Adrenal gland (tissue), 9 donors: ENCODE measurements at regions not wholly inside any gene's neighbourhood (a gene's known extent, or its start where the extent isn't known, plus 50 kb on each side); places are given as distances from the start of the nearest gene placed in this dataset.
A peak's percentile ranks its signal among the peaks of the same experiment; 100 is the strongest.

Experiments used
- DNase-seq, 7 donors: peaks; one replicate each; pipeline ENCODE4 v3.0.0-alpha.2; 2019 to 2020
- H3K27ac ChIP-seq, 5 donors: fragments of 200-600 bp; sonication (generic) in 4 of 5; 1 replicate in 3 of 5; 2 replicates in 2 of 5; pipeline versions ENCODE4 v1.5.1 to v1.8.0; 2016 to 2020; ENCODE audit warnings: mild to moderate bottlenecking in 1 of 5
- H3K27me3 ChIP-seq: fragments of 200-600 bp; 2 replicates; pipeline ENCODE4 v1.8.0; 2021
- H3K36me3 ChIP-seq, 2 donors: fragments of 200-600 bp; replicated peaks in 1 of 2; 1 replicate in 1 of 2; 2 replicates in 1 of 2; pipeline versions ENCODE4 v1.5.1 to v1.8.0; 2018 to 2022
- H3K4me1 ChIP-seq, 2 donors: fragments of 200-600 bp; replicated peaks in 1 of 2; 1 replicate in 1 of 2; 2 replicates in 1 of 2; pipeline versions ENCODE4 v1.5.1 to v1.8.0; 2018 to 2021
- H3K4me3 ChIP-seq, 4 donors: fragments of 200-600 bp; sonication (generic) in 3 of 4; one replicate each; pipeline ENCODE4 v1.5.1; 2016 to 2018
- H3K9me3 ChIP-seq, 3 donors: fragments of 200-600 bp; sonication (generic) in 1 of 3; replicated peaks in 1 of 3; 1 replicate in 2 of 3; 2 replicates in 1 of 3; pipeline versions ENCODE4 v1.5.1 to v1.8.0; 2016 to 2021
- CTCF ChIP-seq, 6 experiments: fragments of 450-650 bp in 4 of 6; fragments of 200-600 bp in 2 of 6; sonication (generic) in 1 of 6; IDR thresholded peaks; 1 replicate in 5 of 6; 2 replicates in 1 of 6; pipeline versions ENCODE4 v1.5.1 to v1.8.0; 2016 to 2021; ENCODE audit warnings: antibody characterized with exemption in 6 of 6, mild to moderate bottlenecking in 2 of 6, moderate library complexity in 1 of 6
- POLR2A ChIP-seq, 2 donors: fragments of 450-650 bp; IDR thresholded peaks; one replicate each; pipeline ENCODE4 v1.6.1; 2017; ENCODE audit warnings: antibody characterized with exemption in 2 of 2, mild to moderate bottlenecking in 2 of 2, moderate library complexity in 1 of 2
- WGBS, 4 donors: extraction: QIAGEN DNeasy Blood & Tissue Kit in 2 of 4; methylation state at CpG; one replicate each; pipeline versions ENCODE4 v1.1.5 to v1.1.7; 2013 to 2017; 5-methylcytosine and 5-hydroxymethylcytosine counted together
- intact Hi-C, 2 donors: fragments of 100-400 bp; cut with DNase I; formaldehyde crosslinking; loops; one replicate each; pipeline versions ENCODE4 v1.14.1 to v1.15.0; 2022 to 2023
- donor health status: healthy with polysubstance abuse.
- donor health status: Bipolar disorder and iron deficiency.
- donor health status: DM: yes; HTN: yes; CAD: no.
- donor health status: DM: no; HTN: no; CAD: no.
- donor health status: DM: no; HTN: no; CAD: no.

DNA sequence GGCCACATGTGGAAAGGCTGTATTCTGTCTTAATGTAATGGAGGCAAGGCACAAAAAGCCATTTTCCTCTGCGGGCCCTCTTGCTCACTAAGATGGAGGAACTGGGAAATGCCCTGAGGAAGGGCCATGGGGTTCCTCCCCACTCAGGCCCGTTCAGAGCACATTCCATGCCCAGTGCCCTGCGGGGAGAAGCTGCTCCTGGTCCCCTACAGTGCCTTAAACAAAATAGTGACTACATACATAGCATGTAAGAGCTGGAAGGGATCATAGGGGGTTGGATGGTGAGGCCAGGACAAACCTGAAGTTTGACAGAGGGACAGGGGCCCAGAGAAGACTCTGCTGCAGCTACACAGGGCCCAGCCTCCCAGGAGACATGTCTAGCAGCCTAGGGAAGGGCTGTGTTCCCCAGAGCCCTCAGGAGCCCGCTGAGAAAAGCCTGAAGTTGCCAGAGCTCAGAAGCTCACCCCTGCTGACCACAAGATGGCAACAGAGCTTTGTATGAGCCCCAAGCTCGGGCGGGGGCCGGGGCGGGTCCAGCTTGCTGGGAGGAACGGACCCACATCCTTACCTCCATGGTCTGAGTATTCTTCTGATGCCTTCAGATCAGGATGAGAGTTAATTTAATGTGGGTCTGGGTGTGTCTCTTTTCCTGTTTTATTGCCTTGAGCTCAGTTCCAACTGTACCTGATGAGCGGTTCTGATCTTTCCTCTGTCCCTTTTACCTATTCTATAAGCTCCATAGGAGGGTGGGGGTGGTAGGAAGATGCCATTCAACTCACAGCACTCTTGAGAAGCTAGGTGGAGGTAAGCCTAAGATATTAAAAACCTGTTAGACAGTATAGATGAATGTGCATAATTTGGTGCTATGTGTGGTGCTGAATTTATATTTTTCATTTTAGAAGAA is 242.9 kb downstream of the CDC5L start:
- TF ChIP-seq POLR2A (IDR thresholded peaks at IDR 0.05), result no peak
- TF ChIP-seq CTCF (IDR thresholded peaks at IDR 0.05), result peak in 4 of 6 experiments; percentile 33 to 49 (median 45)
- H3K27me3 ChIP-seq, result peaks cover 3% of the 10 kb centered on the region
- intact Hi-C loops, result loop anchor here in 1 of 2 donors (10.0 kb wide), 1 partner anchor 156 kb away; no protein-coding TSS in a partner anchor
- no peaks in the 10 kb centered on the region for H3K9me3 ChIP-seq
- no peaks in the 10 kb centered on the region for H3K36me3 ChIP-seq
- WGBS, 4 donors, result 39 to 49% (median 45%) methylated on average over 7 to 10 of the region's 10 CpGs
- no peak overlapping the region for H3K4me3 ChIP-seq
- no peak overlapping the region for H3K27ac ChIP-seq
- H3K4me1 ChIP-seq, result peaks cover 0 to 2% of the 10 kb centered on the region in 2 donors
- peak in 4 of 7 donors; percentile 19 to 38 (median 36) for DNase-seq

DNA sequence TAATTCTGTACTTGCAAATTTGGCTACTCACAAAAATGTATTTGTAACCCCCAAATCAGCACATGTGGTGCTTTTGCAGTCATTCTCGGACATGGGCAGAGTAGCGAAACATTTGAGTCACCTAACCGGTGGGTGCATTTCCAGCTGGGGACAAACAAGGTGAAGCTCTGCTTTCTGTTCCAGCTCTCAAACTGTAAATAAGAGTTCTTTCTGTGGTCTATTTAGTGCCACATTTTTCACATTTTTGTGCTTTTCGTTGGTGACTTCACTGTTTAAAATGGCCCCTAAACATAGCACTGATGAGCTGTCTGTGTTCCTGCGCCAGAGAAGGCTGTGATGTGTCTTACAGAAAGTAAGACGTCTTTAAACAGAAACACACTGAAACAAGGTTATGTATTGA is 244.5 kb downstream of the CDC5L start:
- Histone ChIP-seq H3K27ac (no peak overlapping the region), H3K4me3 (no peak overlapping the region), H3K27me3 (peaks cover 13% of the 10 kb centered on the region), H3K36me3 (no peaks in the 10 kb centered on the region), H3K9me3 (no peaks in the 10 kb centered on the region), H3K4me1 (peaks cover 0 to 2% of the 10 kb centered on the region in 2 donors)
- intact Hi-C loops, result loop anchor here in 1 of 2 donors (10.0 kb wide), 1 partner anchor 157 kb away; no protein-coding TSS in a partner anchor
- no peak for DNase-seq
- WGBS, 4 donors, result 81 to 83% (median 82%) methylated on average over 6 of the region's 6 CpGs
- TF ChIP-seq CTCF (IDR thresholded peaks at IDR 0.05) (no peak), POLR2A (IDR thresholded peaks at IDR 0.05) (no peak)

DNA sequence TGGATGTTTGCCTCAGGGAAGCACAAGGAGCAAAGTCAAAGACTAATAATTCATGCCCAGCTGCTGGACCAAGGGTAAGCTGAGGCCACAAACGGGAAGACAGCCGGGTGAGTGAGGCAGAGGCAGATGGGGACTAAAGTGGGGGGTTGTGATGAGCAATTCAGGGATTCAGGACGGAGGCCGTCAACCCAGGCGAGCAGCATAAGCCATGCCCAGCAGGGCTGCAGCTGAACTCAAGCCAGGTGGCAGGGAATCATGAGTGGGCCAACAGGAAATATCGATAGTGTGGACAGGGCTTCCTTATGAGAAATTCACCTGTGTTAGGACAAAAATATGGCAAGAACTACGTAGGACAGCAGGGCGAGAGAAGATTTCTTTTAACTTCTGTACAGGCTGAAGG is 246.8 kb downstream of the CDC5L start:
- H3K4me3 ChIP-seq, result no peak overlapping the region
- intact Hi-C loops, result loop anchor here in 1 of 2 donors (10.0 kb wide), 1 partner anchor 160 kb away; no protein-coding TSS in a partner anchor
- H3K36me3 ChIP-seq, result no peaks in the 10 kb centered on the region
- no peak for DNase-seq
- 83 to 89% (median 86%) methylated on average over 8 of the region's 8 CpGs for WGBS, 4 donors
- H3K9me3 ChIP-seq, result no peaks in the 10 kb centered on the region
- peaks cover 0 to 2% of the 10 kb centered on the region in 2 donors for H3K4me1 ChIP-seq
- peaks cover 13% of the 10 kb centered on the region for H3K27me3 ChIP-seq
- H3K27ac ChIP-seq, result no peak overlapping the region
- TF ChIP-seq POLR2A (IDR thresholded peaks at IDR 0.05) (no peak), CTCF (IDR thresholded peaks at IDR 0.05) (no peak)

- DNase-seq, result no peak
- Histone ChIP-seq H3K36me3 (no peaks in the 10 kb centered on the region), H3K4me1 (no peaks in the 10 kb centered on the region), H3K9me3 (no peaks in the 10 kb centered on the region), H3K4me3 (no peak overlapping the region), H3K27ac (no peak overlapping the region), H3K27me3 (peaks cover 13% of the 10 kb centered on the region)
- no peak for TF ChIP-seq POLR2A (IDR thresholded peaks at IDR 0.05)
- no peak for TF ChIP-seq CTCF (IDR thresholded peaks at IDR 0.05)
- intact Hi-C loops, result loop anchor here in 1 of 2 donors (10.0 kb wide), 1 partner anchor 161 kb away; no protein-coding TSS in a partner anchor
- 67 to 83% (median 79%) methylated on average over 4 of the region's 4 CpGs for WGBS, 4 donors
These were observed 248.0 kb downstream of the CDC5L start for GRCh38 chr6:44635486-44635885.
